GM18502 (cell line): ENCODE measurements at regions not wholly inside any gene's neighbourhood (a gene's known extent, or its start where the extent isn't known, plus 50 kb on each side); places are given as distances from the start of the nearest gene placed in this dataset.
"Not testable (repeated sequence)": the region's sequence is repeated elsewhere in the genome, so short reads cannot be mapped to it uniquely, and the experiment has no call there.

Experiments used
- ATAC-seq: cut with Tn5 transposase; IDR thresholded peaks from one replicate; pipeline ENCODE4 v1.9.1; 2021; ENCODE audit warnings: mild to moderate bottlenecking; ENCODE audit not compliant: unreplicated experiment, poor library complexity

GRCh38 chr2:149855859-149856258 lies 268.3 kb upstream of the MMADHC start:
- not testable (repeated sequence) for ATAC-seq

GRCh38 chr2:149849591-149849990 lies 262.0 kb upstream of the MMADHC start:
- no peak for ATAC-seq

- no peak for ATAC-seq
Observed at GRCh38 chr2:149849136-149849535, 261.6 kb upstream of the MMADHC start.

- no peak for ATAC-seq
Observed at GRCh38 chr2:149841396-149841795, 253.8 kb upstream of the MMADHC start.

- ATAC-seq = no peak
Observed at GRCh38 chr2:149832324-149832723, 244.7 kb upstream of the MMADHC start.

- no peak for ATAC-seq
Observed at GRCh38 chr2:149828520-149829210, 241.1 kb upstream of the MMADHC start.

- no peak for ATAC-seq
Observed at GRCh38 chr2:149827585-149828126, 240.1 kb upstream of the MMADHC start.

- ATAC-seq = no peak
Observed at GRCh38 chr2:149826471-149827125, 239.0 kb upstream of the MMADHC start.

- ATAC-seq = no peak
Observed at GRCh38 chr2:149825473-149825872, 237.9 kb upstream of the MMADHC start.

GRCh38 chr2:149824136-149824535 lies 236.6 kb upstream of the MMADHC start:
- ATAC-seq = no peak

GRCh38 chr2:149819356-149819957 lies 231.9 kb upstream of the MMADHC start:
- ATAC-seq = no peak

- no peak for ATAC-seq
Observed at GRCh38 chr2:149816756-149817551, 229.4 kb upstream of the MMADHC start.

GRCh38 chr2:149815941-149816340 lies 228.4 kb upstream of the MMADHC start:
- ATAC-seq = no peak

- no peak for ATAC-seq
Observed at GRCh38 chr2:149814901-149815300, 227.3 kb upstream of the MMADHC start.

- no peak for ATAC-seq
Observed at GRCh38 chr2:149814049-149814448, 226.5 kb upstream of the MMADHC start.

GRCh38 chr2:149808556-149808955 lies 221.0 kb upstream of the MMADHC start:
- ATAC-seq = no peak

GRCh38 chr2:149806651-149807050 lies 219.1 kb upstream of the MMADHC start:
- ATAC-seq = no peak

- ATAC-seq = no peak
Observed at GRCh38 chr2:149800624-149801542, 213.3 kb upstream of the MMADHC start.

GRCh38 chr2:149799013-149799705 lies 211.6 kb upstream of the MMADHC start:
- no peak for ATAC-seq
